ENCODE measurements at regions not wholly inside any gene's neighbourhood (a gene's known extent, or its start where the extent isn't known, plus 50 kb on each side); places are given as distances from the start of the nearest gene placed in this dataset.

DNA sequence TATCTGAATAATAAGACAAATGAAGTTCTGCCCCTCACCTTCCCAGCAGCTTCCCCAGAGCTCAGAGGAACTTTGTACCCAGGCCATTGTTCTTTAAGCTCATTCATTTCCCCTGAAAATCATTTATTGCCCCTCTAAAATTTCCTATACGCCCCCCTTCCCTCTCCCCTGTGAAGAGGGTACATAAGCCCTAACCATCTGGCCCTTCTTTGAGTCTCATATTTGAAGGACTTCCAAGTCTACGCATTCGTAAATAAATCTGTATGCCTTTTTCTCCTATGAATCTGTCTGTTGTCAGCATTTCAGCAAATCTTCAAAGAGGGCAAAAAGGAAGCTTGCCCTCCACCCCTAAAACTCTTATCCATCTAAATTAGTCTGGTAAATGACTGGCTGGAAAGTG is 73.1 kb upstream of the DST start:
- DNase-seq (ENCODE audit: low read depth in 2 of 2) = no peak

DNA sequence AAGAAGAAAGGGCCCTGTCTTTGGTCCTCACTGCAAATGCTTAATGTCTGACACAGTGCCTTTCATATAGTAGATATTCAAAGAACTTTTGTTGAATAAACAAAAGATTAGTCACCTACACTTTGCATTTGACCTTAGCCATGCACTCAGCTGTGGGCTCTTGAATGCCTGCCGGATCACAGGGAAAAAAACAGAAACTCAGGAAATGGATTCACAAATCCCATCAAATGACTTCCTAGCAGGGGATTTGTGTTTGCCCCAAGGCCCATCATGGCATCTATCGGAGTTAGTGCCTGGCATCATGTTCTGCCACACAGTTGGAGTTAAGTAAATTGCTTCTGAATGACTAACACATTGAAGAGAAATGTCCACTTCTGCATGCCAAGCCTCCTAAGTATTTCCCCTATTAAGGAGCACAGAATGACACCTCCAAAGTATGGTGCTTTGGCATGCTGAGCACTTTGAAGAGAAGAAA is 72.3 kb upstream of the DST start:
- DNase-seq (ENCODE audit: low read depth in 2 of 2) = no peak

DNA sequence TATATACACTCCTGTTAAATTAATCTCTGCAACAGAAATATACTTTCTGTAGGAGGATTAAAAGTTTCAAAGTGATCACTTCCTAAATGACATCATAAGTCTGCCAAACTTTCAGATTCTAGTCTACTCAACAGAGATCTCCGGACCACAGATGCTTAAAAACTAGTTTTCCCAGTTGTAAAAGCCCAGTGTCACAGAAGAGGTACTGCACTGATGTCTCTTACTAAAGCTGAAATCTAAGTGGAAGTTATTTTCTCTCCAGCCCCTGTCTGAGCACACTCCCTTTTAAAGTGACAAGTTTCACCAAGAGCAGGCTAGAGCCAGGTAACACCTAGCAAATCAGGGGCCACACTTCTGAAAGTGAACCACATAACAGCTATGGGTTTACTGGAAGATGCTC is 71.6 kb upstream of the DST start:
- no peak for DNase-seq (ENCODE audit: low read depth in 2 of 2)

DNA sequence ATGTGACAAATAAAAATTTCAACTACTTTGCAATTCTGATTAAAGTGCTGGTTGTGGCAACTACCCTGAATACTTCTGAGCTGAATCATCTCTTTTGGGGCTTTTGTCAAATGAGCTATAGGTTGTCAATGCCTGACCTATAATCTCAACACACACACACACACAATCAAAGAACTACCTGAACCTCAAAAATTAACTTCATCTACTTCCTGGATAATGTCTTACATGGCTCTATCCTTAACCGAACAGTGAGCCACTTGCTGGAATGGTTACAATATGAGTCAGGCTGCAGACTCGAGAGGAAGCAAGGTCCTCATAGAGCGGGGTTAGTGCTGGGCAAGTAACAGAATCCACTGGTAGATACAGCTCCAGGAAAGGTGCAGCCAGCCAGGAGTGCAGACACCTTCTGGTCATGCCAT is 70.6 kb upstream of the DST start:
- no peak for DNase-seq (ENCODE audit: low read depth in 2 of 2)

DNA sequence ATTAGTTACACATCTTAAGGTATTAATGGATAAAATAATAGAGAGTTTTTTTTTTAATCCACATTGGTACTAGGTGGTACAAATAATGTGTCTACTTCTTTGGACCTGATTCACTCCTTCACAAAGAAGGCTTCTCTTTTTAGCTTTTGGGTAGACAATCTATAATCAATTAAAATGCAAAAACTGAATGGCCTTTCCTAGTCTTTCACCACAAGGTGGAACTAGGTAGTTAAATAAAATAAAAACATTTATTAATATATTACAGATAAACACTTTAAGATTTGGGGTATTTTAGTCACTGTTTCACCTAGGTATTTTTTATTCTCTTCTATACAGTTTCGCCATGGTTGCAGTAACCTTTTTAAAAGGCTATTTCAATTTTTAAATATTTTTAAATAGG is 68.3 kb upstream of the DST start:
- no peak for DNase-seq (ENCODE audit: low read depth in 2 of 2)

DNA sequence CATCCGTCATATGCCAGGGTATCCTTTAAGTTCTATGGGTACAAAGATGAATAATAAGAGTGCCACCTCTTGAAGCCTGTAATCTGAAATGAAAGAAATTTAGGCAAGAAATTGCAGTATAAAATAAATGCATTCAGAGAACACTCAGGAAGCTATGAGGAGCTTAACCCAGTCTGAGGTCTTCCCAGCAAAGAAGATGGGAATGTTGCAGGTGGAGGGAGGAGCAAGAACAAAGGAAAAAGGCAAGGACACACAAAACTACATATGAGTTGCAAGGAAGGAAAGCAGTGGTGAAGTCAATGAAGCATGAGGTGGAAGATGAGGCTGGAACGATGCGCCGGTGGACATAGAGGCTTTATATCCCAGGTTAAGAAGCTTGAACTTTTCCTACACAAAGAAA is 67.0 kb upstream of the DST start:
- DNase-seq (ENCODE audit: low read depth in 2 of 2) = no peak

DNA sequence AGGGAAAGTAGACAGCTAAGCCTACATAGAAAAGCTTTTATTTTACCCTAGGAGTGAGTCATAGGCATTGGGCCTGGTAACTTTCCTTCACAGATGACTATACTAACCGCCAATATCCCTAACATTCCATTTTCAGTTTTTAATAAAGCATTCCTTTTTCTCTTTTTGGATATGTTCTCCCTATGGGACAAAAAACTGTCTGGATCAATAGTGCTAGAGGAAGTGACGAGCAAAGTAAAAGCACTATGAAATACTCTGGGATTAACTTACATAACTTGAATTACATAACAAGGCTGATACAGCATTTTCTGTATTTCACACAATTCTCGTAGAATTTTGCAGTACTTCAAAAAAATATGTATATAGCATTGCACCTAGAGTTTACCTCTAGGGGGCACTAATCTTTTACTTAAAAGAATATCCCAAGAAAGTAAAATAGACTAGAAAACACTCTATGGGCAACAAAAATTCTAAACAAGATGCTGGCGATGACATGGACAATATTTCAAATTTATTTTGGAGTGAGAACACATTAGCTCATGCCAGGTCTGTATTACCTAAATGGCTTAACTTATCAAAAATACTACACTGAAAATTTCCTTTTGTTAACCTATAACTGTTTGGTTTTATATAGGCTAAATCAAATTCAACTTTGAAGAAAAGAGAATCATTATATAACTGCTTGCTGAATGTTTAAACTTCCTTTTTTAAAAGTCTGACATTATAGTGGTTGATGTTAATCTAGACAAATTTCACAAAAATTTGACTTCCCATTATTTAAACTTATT is 66.3 kb upstream of the DST start:
- no peak for DNase-seq (ENCODE audit: low read depth in 2 of 2)

DNA sequence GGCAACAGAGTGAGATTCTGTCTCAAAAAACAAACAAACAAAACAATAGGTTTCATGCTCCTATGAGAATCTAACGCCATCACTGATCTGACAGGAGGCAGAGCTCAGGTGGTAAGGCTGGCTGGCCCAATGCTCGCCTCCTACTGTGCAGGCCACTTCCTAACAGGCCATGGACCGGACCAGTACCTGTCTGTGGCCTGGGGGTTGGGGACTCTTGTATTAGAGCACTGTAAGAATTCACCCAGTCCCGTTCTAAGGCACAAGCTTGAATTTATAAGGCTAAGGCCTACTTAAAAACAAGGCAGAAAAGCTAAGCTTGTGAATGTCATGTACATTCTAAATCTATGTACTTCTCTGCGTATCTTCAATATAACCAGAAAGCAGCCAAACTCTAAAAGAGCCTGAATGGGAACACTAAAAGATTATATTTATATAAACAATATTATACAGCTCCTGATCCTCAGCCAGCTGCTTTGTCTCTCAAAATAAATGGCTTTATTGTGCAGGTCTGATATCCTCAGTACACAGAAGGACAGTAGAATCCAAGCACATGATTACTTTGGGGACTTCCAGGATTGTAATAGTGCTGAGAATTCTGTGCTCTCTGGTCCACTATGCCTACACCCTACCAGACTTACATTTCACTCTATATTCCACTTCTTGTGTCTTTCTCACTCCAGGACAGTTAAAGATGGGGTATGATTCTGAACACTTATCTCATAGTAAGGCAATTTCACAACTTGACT is 64.5 kb upstream of the DST start:
- DNase-seq (ENCODE audit: low read depth in 2 of 2) = no peak

DNA sequence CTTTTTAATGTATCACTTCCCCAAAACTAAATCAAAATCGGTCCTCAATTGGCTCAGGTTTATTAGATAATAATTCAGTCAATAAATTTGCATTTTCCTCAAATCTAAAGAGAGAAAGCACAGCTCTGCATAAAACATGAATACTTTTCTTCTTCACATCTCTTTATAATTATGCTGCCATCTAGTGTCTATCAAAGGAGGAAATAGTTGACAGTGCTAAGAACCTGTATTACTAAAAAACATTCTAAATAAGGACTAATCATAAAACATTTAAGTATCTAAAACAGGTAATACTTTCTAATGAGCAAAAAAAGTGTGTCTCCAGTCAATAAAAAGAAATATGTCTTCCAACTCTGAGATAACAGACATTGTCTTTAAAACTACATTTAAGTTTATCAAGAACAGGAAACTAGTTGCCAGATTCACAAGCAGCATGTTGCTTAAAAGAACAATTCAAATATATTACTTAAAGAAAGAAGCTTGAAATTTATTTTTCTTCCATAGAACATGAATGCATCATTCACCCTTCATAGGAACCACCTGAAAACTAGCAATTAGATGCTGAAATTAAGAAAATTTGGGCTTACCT is 56.5 kb upstream of the DST start:
- DNase-seq (ENCODE audit: low read depth in 2 of 2) = no peak

DNA sequence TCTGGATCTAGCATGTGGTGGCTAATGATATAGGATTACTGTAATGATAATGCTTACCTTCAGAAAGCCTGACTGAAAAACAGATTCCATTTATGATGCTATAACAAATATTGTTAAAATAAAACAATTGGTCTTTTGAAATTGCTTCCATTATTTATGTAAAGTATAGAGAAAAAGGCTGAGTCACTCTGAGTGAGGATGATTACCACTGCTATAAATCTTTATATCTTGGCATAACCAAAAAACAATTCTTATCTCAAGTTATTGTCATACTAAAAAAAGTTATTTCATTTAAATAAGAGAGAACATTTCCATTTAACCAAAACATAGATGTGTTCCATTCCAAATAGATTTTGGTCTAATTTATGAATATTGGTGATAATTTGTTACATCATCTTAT is 53.0 kb upstream of the DST start:
- DNase-seq (ENCODE audit: low read depth in 2 of 2) = no peak

DNA sequence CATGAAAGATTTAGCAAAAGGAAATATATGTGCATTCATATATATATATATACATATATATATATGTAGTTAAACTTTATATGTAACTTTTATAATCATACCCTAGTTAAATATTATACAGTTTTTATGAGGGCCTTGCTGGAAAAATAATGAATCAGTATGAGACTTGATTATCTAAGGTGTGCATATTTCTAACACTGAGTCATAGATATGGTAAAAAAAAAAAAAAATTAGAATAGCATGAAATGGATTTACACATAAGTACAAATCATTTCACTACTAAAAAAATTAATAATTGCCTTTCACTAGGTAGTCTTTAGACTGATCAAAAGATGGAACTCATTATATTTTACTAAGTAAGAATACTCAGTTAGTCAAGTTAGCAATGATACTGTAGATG is 51.3 kb upstream of the DST start:
- no peak for DNase-seq (ENCODE audit: low read depth in 2 of 2)

DNA sequence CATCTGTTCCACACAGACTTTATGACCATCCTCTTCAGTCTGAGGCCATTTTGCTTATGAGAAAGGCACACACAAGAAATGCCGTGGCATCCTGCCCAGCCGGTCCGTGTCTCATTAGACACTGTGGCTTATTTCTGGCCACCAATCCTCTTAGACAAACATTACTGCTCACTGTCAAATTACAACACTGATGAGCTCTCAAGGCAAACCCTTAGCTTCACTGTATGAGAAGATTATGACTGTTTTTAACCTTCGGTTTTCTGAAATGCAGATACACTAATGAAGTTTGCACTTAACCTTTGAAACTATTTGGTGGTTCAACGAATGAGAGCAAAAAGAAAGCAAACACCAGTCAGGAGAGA is 50.5 kb upstream of the DST start:
- no peak for DNase-seq (ENCODE audit: low read depth in 2 of 2)

DNA sequence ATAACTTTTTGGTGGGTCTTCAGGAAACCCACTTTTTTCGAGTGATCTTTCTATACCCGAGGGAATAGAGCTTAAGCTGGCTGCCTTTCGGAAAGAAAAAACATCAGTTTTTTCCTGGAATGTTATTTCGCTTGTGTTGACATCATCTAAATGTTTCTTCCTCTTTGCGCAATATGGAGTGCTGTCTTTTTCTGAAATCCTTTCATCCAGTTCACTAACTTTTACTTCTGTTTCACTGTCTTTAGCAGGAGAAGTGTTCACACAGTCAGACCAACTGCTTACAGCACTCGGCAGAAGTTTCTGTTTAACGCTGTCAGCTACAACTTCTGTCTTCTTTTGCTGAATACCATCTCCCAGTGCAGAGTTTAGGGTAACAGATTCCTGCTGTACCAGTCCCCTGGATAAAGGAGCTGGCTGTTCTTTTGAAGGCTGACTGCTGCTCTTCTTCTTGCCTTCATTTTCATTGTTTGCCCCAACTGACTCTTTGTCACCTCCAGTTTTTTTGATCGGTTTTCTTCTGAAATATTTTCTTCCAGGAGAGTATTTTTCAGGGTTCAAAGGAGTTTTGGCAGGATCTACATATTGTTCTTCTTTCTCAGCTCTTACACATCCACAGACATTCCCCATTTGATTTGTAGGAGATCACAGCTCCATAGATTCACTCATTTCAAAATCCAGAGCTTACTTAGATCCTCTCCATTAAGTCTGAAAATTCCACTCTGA is 50.0 kb upstream of the DST start:
- DNase-seq (ENCODE audit: low read depth in 2 of 2) = no peak

Measured in stimulated activated CD4-positive, alpha-beta T cell treated with anti-CD3 and anti-CD28 coated beads, Interleukin-15, amount 100 ng/mL, for 48 hours (primary cell).